OCI-LY3 (cell line): ENCODE measurements at regions not wholly inside any gene's neighbourhood (a gene's known extent, or its start where the extent isn't known, plus 50 kb on each side); places are given as distances from the start of the nearest gene placed in this dataset.

Experiments
- H2AFZ ChIP-seq: fragments of 200-600, 300-600 bp; shearing (Covaris generic); 2 replicates; pipeline ENCODE4 v1.6.0; 2014; ENCODE audit warnings: antibody characterized with exemption, low read depth, low read length
- H3K27ac ChIP-seq: fragments of 200-600, 300-600 bp; sonication (generic); 2 replicates; pipeline ENCODE4 v1.5.1; 2014; ENCODE audit warnings: mild to moderate bottlenecking, low read length, moderate library complexity, mixed read lengths
- H3K27me3 ChIP-seq: fragments of 200-600, 300-600 bp; sonication (generic); 2 replicates; pipeline ENCODE4 v1.6.1; 2014; ENCODE audit warnings: low read depth, low read length, mixed read lengths
- H3K36me3 ChIP-seq: fragments of 200-600, 300-600 bp; sonication (generic); replicated peaks from 2 replicates; pipeline ENCODE3; 2014; ENCODE audit warnings: low read depth, low read length, mixed read lengths
- H3K4me1 ChIP-seq: fragments of 300-600, 200-600 bp; sonication (generic); 2 replicates; pipeline ENCODE4 v1.6.1; 2014; ENCODE audit warnings: low read length, mixed read lengths
- H3K4me2 ChIP-seq: fragments of 200-600, 300-600 bp; sonication (generic); 2 replicates; pipeline ENCODE4 v1.6.1; 2014; ENCODE audit warnings: low read length, mixed read lengths
- H3K4me3 ChIP-seq: fragments of 300-600, 200-600 bp; sonication (generic); 2 replicates; pipeline ENCODE4 v1.5.1; 2014; ENCODE audit warnings: antibody characterized with exemption, mild to moderate bottlenecking, low read length, moderate library complexity
- H3K79me2 ChIP-seq: fragments of 300-600, 200-600 bp; shearing (Covaris generic); 2 replicates; pipeline ENCODE4 v1.6.1; 2014; ENCODE audit warnings: mild to moderate bottlenecking, low read length, mixed read lengths
- H3K9ac ChIP-seq: fragments of 300-600, 200-600 bp; shearing (Covaris generic); 2 replicates; pipeline ENCODE4 v1.6.0; 2014; ENCODE audit warnings: mild to moderate bottlenecking, low read length, moderate library complexity
- H3K9me3 ChIP-seq: fragments of 200-600, 300-600 bp; shearing (Covaris generic); 2 replicates; pipeline ENCODE4 v1.6.1; 2014; ENCODE audit warnings: low read length, mixed read lengths; ENCODE audit not compliant: insufficient read depth
- H4K20me1 ChIP-seq: fragments of 200-600, 300-600 bp; sonication (generic); 2 replicates; pipeline ENCODE4 v1.6.1; 2016; ENCODE audit warnings: low read length, mixed read lengths; ENCODE audit not compliant: insufficient read depth
- CTCF ChIP-seq: fragments of 200-600, 300-600 bp; sonication (generic); IDR thresholded peaks from 2 replicates; pipeline ENCODE4 v1.5.1; 2014; ENCODE audit warnings: antibody characterized with exemption, low read length, low read depth
- EZH2phosphoT487 ChIP-seq: fragments of 200-600 bp; shearing (Covaris generic); IDR thresholded peaks from 2 replicates; pipeline ENCODE4 v1.6.1; 2018; ENCODE audit warnings: antibody characterized with exemption, mixed run types, low read depth

GRCh38 chr4:123786163-123786915, 389.7 kb downstream of the SPRY1 start:
- no peak for TF ChIP-seq EZH2phosphoT487
- TF ChIP-seq CTCF = no peak

GRCh38 chr4:123786920-123787319, 390.3 kb downstream of the SPRY1 start:
- Histone ChIP-seq H2AFZ (no peak overlapping the region), H3K27ac (no peak overlapping the region), H3K27me3 (no peaks in the 10 kb centered on the region), H3K4me1 (no peaks in the 10 kb centered on the region), H4K20me1 (no peaks in the 10 kb centered on the region), H3K36me3 (no peaks in the 10 kb centered on the region), H3K4me2 (no peak overlapping the region), H3K9me3 (no peaks in the 10 kb centered on the region), H3K79me2 (no peaks in the 10 kb centered on the region), H3K4me3 (no peak overlapping the region), H3K9ac (no peak overlapping the region)
- no peak for TF ChIP-seq EZH2phosphoT487
- TF ChIP-seq CTCF = no peak

More at GRCh38 chr4:123786163-123786915, 389.7 kb downstream of the SPRY1 start:
- Histone ChIP-seq H4K20me1 (no peaks in the 10 kb centered on the region), H3K4me3 (no peak overlapping the region), H3K4me2 (no peak overlapping the region), H3K9me3 (no peaks in the 10 kb centered on the region), H3K27me3 (no peaks in the 10 kb centered on the region), H2AFZ (no peak overlapping the region), H3K79me2 (no peaks in the 10 kb centered on the region), H3K9ac (no peak overlapping the region), H3K36me3 (no peaks in the 10 kb centered on the region), H3K4me1 (no peaks in the 10 kb centered on the region), H3K27ac (no peak overlapping the region)

GRCh38 chr4:123787512-123788080, 391.0 kb downstream of the SPRY1 start:
- no peak overlapping the region for H2AFZ ChIP-seq
- no peak overlapping the region for H3K4me2 ChIP-seq
- no peaks in the 10 kb centered on the region for H3K36me3 ChIP-seq
- H3K4me1 ChIP-seq = no peaks in the 10 kb centered on the region
- H3K9ac ChIP-seq = no peak overlapping the region
- H4K20me1 ChIP-seq = no peaks in the 10 kb centered on the region
- no peaks in the 10 kb centered on the region for H3K9me3 ChIP-seq
- H3K27me3 ChIP-seq = no peaks in the 10 kb centered on the region
- TF ChIP-seq EZH2phosphoT487 (no peak), CTCF (no peak)
- H3K4me3 ChIP-seq = no peak overlapping the region
- no peaks in the 10 kb centered on the region for H3K79me2 ChIP-seq
- H3K27ac ChIP-seq = no peak overlapping the region

- Histone ChIP-seq H3K9ac (no peak overlapping the region), H3K79me2 (no peaks in the 10 kb centered on the region), H3K4me1 (no peaks in the 10 kb centered on the region), H3K4me3 (no peak overlapping the region), H4K20me1 (no peaks in the 10 kb centered on the region), H3K36me3 (no peaks in the 10 kb centered on the region), H3K27me3 (no peaks in the 10 kb centered on the region), H3K4me2 (no peak overlapping the region), H2AFZ (no peak overlapping the region), H3K27ac (no peak overlapping the region), H3K9me3 (no peaks in the 10 kb centered on the region)
- TF ChIP-seq EZH2phosphoT487 = no peak
- TF ChIP-seq CTCF = no peak
Observed at GRCh38 chr4:123788577-123788976, 392.0 kb downstream of the SPRY1 start.
